ENCODE measurements at regions not wholly inside any gene's neighbourhood (a gene's known extent, or its start where the extent isn't known, plus 50 kb on each side); places are given as distances from the start of the nearest gene placed in this dataset.

GRCh38 chr18:29629493-29630036 is 1413.0 kb downstream of the DSC3 start:
- no peak for DNase-seq (ENCODE audit: low read depth in 2 of 2)
- no peaks in the 10 kb centered on the region for H3K9me3 ChIP-seq (ENCODE audit: control insufficient read depth, insufficient read depth, low read depth, low read length)
- TF ChIP-seq CTCF (conservative IDR thresholded peaks at IDR 0.05 in 1 of 2, IDR thresholded peaks at IDR 0.05 in 1 of 2; ENCODE audit: low read depth in 1 of 2, low read length in 2 of 2) (no peak), EZH2 (IDR thresholded peaks at IDR 0.05; ENCODE audit: low read length, missing control alignments) (no peak)

GRCh38 chr18:29626094-29626493 is 1416.4 kb downstream of the DSC3 start:
- no peak overlapping the region for H2AFZ ChIP-seq (ENCODE audit: low read length)
- no peaks in the 10 kb centered on the region for H3K79me2 ChIP-seq (ENCODE audit: control insufficient read depth, insufficient read depth, low read length)
- no peaks in the 10 kb centered on the region for H3K36me3 ChIP-seq (ENCODE audit: control insufficient read depth, insufficient read depth, low read length)
- no peak for TF ChIP-seq EZH2 (IDR thresholded peaks at IDR 0.05; ENCODE audit: low read length, missing control alignments)
- TF ChIP-seq CTCF (conservative IDR thresholded peaks at IDR 0.05 in 1 of 2, IDR thresholded peaks at IDR 0.05 in 1 of 2; ENCODE audit: low read depth in 1 of 2, low read length in 2 of 2), result no peak
- H3K27ac ChIP-seq (ENCODE audit: insufficient read depth, low read length), result no peak overlapping the region
- no peak overlapping the region for H3K4me2 ChIP-seq (ENCODE audit: extremely low read depth, insufficient read depth, low read length)
- no peak overlapping the region for H3K4me3 ChIP-seq (replicated peaks in 1 of 4; ENCODE audit: control extremely low read depth in 1 of 4, insufficient read depth in 1 of 4, low read depth in 3 of 4, low read length in 4 of 4)
- DNase-seq (ENCODE audit: low read depth in 2 of 2), result no peak
- H3K4me1 ChIP-seq (ENCODE audit: control insufficient read depth, extremely low read depth, insufficient read depth, low read length), result no peaks in the 10 kb centered on the region
- no peaks in the 10 kb centered on the region for H3K9me3 ChIP-seq (ENCODE audit: control insufficient read depth, insufficient read depth, low read depth, low read length)
- H4K20me1 ChIP-seq (ENCODE audit: control insufficient read depth, extremely low read depth, insufficient read depth, low read length), result no peaks in the 10 kb centered on the region
- no peaks in the 10 kb centered on the region for H3K27me3 ChIP-seq (ENCODE audit: control insufficient read depth, insufficient read depth, low read length)
- H3K9ac ChIP-seq (ENCODE audit: insufficient read depth, low read length), result no peak overlapping the region

More at GRCh38 chr18:29629493-29630036, 1413.0 kb downstream of the DSC3 start:
- H3K79me2 ChIP-seq (ENCODE audit: control insufficient read depth, insufficient read depth, low read length), result no peaks in the 10 kb centered on the region
- no peaks in the 10 kb centered on the region for H4K20me1 ChIP-seq (ENCODE audit: control insufficient read depth, extremely low read depth, insufficient read depth, low read length)
- no peak overlapping the region for H3K27ac ChIP-seq (ENCODE audit: insufficient read depth, low read length)
- no peak overlapping the region for H3K9ac ChIP-seq (ENCODE audit: insufficient read depth, low read length)
- H3K36me3 ChIP-seq (ENCODE audit: control insufficient read depth, insufficient read depth, low read length), result no peaks in the 10 kb centered on the region
- no peaks in the 10 kb centered on the region for H3K27me3 ChIP-seq (ENCODE audit: control insufficient read depth, insufficient read depth, low read length)
- no peak overlapping the region for H3K4me3 ChIP-seq (replicated peaks in 1 of 4; ENCODE audit: control extremely low read depth in 1 of 4, insufficient read depth in 1 of 4, low read depth in 3 of 4, low read length in 4 of 4)
- H3K4me2 ChIP-seq (ENCODE audit: extremely low read depth, insufficient read depth, low read length), result no peak overlapping the region
- H2AFZ ChIP-seq (ENCODE audit: low read length), result no peak overlapping the region
- no peaks in the 10 kb centered on the region for H3K4me1 ChIP-seq (ENCODE audit: control insufficient read depth, extremely low read depth, insufficient read depth, low read length)

GRCh38 chr18:29616867-29617266 is 1425.7 kb downstream of the DSC3 start:
- H3K27ac ChIP-seq (ENCODE audit: insufficient read depth, low read length), result no peak overlapping the region
- no peak for DNase-seq (ENCODE audit: low read depth in 2 of 2)
- H3K79me2 ChIP-seq (ENCODE audit: control insufficient read depth, insufficient read depth, low read length), result no peaks in the 10 kb centered on the region
- no peaks in the 10 kb centered on the region for H4K20me1 ChIP-seq (ENCODE audit: control insufficient read depth, extremely low read depth, insufficient read depth, low read length)
- H3K4me3 ChIP-seq (replicated peaks in 1 of 4; ENCODE audit: control extremely low read depth in 1 of 4, insufficient read depth in 1 of 4, low read depth in 3 of 4, low read length in 4 of 4), result no peak overlapping the region
- no peaks in the 10 kb centered on the region for H3K4me1 ChIP-seq (ENCODE audit: control insufficient read depth, extremely low read depth, insufficient read depth, low read length)
- H3K9ac ChIP-seq (ENCODE audit: insufficient read depth, low read length), result no peak overlapping the region
- TF ChIP-seq EZH2 (IDR thresholded peaks at IDR 0.05; ENCODE audit: low read length, missing control alignments) (no peak), CTCF (conservative IDR thresholded peaks at IDR 0.05 in 1 of 2, IDR thresholded peaks at IDR 0.05 in 1 of 2; ENCODE audit: low read depth in 1 of 2, low read length in 2 of 2) (no peak)
- H2AFZ ChIP-seq (ENCODE audit: low read length), result no peak overlapping the region
- no peaks in the 10 kb centered on the region for H3K27me3 ChIP-seq (ENCODE audit: control insufficient read depth, insufficient read depth, low read length)
- H3K9me3 ChIP-seq (ENCODE audit: control insufficient read depth, insufficient read depth, low read depth, low read length), result no peaks in the 10 kb centered on the region
- H3K36me3 ChIP-seq (ENCODE audit: control insufficient read depth, insufficient read depth, low read length), result no peaks in the 10 kb centered on the region
- H3K4me2 ChIP-seq (ENCODE audit: extremely low read depth, insufficient read depth, low read length), result no peak overlapping the region

Data from fibroblast of lung (primary cell).